ENCODE measurements at regions not wholly inside any gene's neighbourhood (a gene's known extent, or its start where the extent isn't known, plus 50 kb on each side); places are given as distances from the start of the nearest gene placed in this dataset.

DNA sequence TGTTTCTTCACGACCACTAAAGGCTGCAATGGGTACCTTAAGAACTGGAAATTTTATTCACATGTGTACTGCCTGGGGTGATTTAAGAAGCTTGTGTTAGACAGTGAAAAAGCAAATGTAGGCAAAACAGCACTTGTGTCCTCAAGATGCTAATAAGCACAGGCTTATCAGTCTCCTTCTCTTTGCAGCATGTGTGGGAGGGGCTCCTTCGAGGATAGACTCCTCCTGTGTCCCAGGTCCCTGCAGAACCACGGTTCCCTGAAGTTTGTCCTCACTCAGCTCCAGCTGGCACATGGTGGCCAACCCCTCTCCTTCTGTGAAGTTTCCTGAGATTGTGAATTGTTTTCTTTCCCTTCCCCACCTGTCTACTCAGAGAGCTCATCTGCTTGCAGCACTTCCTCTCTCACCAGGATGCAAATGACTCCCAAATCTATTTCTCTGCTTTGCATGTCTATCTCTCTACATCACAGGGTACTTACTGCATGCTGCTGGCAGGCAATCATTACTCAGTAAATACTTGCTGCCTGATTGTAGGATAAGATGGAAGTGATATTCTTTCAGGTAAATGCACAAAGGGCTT, 589.6 kb upstream of the KLHL29 start:
- no peak for DNase-seq (ENCODE audit: low read depth)
- TF ChIP-seq, protein P1, sequence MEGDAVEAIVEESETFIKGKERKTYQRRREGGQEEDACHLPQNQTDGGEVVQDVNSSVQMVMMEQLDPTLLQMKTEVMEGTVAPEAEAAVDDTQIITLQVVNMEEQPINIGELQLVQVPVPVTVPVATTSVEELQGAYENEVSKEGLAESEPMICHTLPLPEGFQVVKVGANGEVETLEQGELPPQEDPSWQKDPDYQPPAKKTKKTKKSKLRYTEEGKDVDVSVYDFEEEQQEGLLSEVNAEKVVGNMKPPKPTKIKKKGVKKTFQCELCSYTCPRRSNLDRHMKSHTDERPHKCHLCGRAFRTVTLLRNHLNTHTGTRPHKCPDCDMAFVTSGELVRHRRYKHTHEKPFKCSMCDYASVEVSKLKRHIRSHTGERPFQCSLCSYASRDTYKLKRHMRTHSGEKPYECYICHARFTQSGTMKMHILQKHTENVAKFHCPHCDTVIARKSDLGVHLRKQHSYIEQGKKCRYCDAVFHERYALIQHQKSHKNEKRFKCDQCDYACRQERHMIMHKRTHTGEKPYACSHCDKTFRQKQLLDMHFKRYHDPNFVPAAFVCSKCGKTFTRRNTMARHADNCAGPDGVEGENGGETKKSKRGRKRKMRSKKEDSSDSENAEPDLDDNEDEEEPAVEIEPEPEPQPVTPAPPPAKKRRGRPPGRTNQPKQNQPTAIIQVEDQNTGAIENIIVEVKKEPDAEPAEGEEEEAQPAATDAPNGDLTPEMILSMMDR (IDR thresholded peaks at IDR 0.05; ENCODE audit: control insufficient read depth, extremely low read depth, insufficient read depth) = no peak
- H3K4me3 ChIP-seq (ENCODE audit: low read depth, low read length) = no peak overlapping the region

DNA sequence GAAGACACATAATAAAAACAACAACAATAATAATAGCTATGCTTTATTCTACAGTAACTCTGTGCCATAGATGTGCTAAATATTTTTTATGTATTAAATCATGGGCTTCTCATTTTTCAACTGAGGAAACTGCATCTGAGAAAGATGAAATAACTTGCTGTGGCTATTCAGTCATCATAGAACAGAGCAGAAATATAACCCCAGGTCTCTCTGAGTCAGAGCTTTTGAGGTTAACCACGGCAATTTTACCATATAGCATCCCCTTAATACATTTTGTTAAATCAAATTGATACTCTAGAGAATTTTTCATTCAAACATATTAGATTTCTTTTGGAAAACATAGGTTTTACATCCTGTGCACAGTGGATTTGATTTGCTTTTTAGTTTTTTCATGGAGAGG, 586.6 kb upstream of the KLHL29 start:
- TF ChIP-seq, protein P1 (IDR thresholded peaks at IDR 0.05; ENCODE audit: control insufficient read depth, extremely low read depth, insufficient read depth) = no peak
- no peak for DNase-seq (ENCODE audit: low read depth)
- no peak overlapping the region for H3K4me3 ChIP-seq (ENCODE audit: low read depth, low read length)

DNA sequence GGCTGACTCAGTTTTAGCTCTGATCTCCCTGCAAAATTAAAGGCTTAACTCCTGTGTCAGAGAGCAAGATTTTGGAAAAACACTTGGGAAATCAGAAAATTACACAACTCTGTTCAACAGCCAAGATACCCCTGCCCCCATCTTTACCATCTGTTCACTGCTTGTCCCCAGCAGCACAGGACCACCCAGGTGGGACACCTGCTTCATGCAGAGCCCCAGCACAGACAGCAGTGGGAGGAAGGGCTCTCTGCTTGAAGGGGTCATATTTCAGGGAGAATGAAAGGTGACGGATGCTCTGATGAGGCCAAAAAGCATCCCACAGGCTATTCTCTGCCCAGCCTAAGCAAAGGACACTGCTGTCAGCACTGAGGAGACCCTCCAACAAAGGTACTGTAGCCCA, 584.6 kb upstream of the KLHL29 start:
- DNase-seq (ENCODE audit: low read depth) = no peak
- H3K4me3 ChIP-seq (ENCODE audit: low read depth, low read length) = no peak overlapping the region
- TF ChIP-seq, protein P1 (IDR thresholded peaks at IDR 0.05; ENCODE audit: control insufficient read depth, extremely low read depth, insufficient read depth) = no peak

DNA sequence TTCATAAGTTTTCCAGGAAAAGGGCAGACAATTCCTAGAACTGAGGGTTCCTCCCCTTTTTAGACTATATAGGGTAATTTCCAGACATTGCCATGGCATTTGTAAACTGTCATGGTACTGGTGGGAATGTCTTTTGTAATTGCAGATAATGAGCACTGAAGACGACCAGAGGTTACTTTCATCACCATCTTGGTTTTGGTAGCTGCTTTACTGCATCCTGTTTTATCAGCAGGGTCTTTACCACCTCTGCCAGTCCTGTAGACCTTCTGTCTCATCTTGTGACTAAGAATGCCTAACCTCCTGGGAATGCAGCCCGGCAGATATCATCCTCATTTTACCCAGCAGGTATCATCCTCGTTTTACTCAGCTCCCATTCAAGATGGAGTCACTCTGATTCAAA, 583.9 kb upstream of the KLHL29 start:
- no peak overlapping the region for H3K4me3 ChIP-seq (ENCODE audit: low read depth, low read length)
- TF ChIP-seq, protein P1 (IDR thresholded peaks at IDR 0.05; ENCODE audit: control insufficient read depth, extremely low read depth, insufficient read depth) = no peak
- DNase-seq (ENCODE audit: low read depth) = no peak

DNA sequence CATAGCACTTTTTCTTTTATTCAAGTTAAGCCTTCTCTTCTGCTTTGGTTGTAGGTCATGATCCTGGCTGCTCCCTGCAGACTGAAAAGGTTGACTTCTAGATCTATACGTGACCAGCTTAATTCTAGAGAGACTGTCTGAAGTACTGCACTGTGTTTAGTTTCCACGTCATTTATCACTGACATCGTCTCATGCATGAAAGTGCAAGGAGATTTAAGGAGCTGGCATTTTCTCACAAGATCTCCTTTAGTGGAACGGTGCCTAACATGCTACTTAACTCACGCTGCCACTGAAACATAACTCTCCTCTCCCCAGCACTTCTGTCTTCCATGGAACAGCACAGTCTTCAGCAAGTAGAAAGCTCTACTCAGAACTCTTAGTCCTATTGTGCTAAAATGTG, 583.0 kb upstream of the KLHL29 start:
- DNase-seq (ENCODE audit: low read depth) = no peak
- H3K4me3 ChIP-seq (ENCODE audit: low read depth, low read length) = no peak overlapping the region
- TF ChIP-seq, protein P1 (IDR thresholded peaks at IDR 0.05; ENCODE audit: control insufficient read depth, extremely low read depth, insufficient read depth) = no peak

DNA sequence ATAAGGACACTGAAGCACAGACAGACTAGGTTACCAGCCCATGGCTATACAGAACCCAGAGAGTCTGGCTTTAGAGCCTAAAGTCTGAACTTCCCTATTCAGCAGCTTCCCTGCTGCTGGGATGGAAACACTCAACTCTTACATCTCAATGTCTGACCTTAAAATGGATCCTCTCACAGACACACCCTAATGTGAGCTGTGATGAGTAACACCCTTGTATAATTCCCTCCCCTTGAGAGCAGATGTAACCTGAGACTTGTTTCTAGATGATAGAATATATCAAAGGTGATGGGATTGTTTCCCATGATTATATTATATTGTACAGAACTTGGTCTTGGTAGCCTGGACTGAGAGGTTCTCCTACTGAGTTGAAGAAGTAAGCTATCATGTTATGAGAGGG, 577.1 kb upstream of the KLHL29 start:
- TF ChIP-seq, protein P1 (IDR thresholded peaks at IDR 0.05; ENCODE audit: control insufficient read depth, extremely low read depth, insufficient read depth) = no peak
- no peak overlapping the region for H3K4me3 ChIP-seq (ENCODE audit: low read depth, low read length)
- DNase-seq (ENCODE audit: low read depth) = no peak

DNA sequence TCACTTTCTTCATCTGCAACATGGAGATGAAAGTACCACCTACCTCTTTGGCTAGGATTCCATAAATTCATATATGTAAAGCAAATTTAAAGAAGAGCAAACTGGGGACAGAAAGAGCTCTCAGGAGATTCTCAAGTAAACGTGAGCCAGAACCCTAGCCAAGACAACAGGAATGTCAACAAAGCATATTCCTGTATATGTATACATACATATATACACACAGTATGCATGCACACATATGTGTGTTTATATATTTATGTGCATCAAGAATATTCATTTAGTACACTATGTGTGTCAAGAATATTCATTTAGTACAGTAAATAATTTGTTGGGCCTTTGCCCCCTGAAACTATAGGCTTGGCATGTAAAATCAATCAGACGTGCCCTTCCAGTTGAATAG, 574.4 kb upstream of the KLHL29 start:
- TF ChIP-seq, protein P1 (IDR thresholded peaks at IDR 0.05; ENCODE audit: control insufficient read depth, extremely low read depth, insufficient read depth) = no peak
- H3K4me3 ChIP-seq (ENCODE audit: low read depth, low read length) = no peak overlapping the region
- no peak for DNase-seq (ENCODE audit: low read depth)

Data from LNCaP clone FGC (cell line).